GM18868 (cell line): ENCODE measurements at regions not wholly inside any gene's neighbourhood (a gene's known extent, or its start where the extent isn't known, plus 50 kb on each side); places are given as distances from the start of the nearest gene placed in this dataset.
"Not testable (repeated sequence)": the region's sequence is repeated elsewhere in the genome, so short reads cannot be mapped to it uniquely, and the experiment has no call there.

Source experiments
- ATAC-seq: cut with Tn5 transposase; IDR thresholded peaks from one replicate; pipeline ENCODE4 v1.9.1; 2021; ENCODE audit warnings: mild to moderate bottlenecking, moderate library complexity; ENCODE audit not compliant: unreplicated experiment

DNA sequence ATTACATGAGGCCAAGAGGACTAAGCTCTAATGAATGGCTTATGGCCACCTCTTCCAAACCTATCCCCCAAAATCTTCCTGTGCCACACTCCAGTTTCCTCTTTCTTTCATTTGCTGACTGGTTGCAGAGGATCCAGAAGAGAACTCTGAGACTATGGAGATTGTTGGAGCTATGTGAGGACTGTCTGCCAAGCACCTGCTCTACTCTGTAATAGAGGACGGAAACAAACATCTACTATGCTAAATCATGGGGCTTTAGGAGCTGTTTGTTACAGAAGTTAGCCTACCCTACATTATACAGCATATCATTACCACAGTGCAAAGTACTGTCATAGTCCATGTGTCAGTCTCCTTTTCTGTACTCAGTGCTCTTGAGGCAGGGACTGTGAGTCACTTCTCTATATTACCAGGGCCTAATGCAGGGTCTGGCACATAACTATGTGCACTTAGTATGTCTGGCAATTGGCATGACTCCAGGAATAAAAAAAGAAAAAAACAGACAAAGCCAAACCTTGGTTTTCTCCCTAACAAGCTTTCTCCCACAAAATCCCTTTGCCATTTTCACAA is 95.1 kb downstream of the RPAP3 start:
- no peak for ATAC-seq

DNA sequence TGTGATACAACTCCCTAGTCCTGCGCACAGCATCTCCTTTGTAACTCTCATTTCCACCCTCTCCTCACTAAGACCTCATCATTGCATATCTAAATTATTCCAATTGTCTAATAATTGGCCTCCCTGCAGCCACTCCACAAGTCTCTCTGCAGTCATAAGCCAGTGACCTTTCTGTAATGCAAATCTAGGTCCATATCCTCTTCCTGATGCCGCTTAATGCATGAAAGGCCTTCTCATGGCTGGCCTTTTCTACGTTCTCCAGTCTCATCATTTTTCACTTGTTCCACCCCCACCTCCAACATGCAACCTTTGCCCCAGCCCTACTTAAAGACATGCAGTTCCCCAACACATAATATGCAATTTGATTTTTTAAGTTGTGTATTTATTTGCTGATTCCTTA is 96.0 kb downstream of the RPAP3 start:
- ATAC-seq: no peak

DNA sequence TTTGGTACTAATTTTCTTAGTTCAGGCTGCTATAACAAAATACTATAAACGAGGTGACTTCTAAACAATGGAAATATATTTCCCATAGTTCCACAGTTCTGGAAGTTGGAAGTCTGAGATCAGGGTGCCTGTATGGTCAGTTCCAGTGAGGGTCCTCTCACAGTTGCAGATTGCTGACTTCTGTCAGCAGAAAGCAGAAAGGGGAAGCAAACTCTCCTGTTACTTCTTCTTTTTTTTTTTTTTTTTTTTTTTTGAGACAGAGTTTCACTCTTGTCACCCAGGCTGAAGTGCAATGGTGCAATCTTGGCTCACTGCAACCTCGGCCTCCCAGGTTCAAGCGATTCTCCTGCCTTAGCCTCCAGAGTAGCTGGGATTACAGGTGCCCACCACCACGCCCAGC is 97.2 kb downstream of the RPAP3 start:
- ATAC-seq: not testable (repeated sequence)

DNA sequence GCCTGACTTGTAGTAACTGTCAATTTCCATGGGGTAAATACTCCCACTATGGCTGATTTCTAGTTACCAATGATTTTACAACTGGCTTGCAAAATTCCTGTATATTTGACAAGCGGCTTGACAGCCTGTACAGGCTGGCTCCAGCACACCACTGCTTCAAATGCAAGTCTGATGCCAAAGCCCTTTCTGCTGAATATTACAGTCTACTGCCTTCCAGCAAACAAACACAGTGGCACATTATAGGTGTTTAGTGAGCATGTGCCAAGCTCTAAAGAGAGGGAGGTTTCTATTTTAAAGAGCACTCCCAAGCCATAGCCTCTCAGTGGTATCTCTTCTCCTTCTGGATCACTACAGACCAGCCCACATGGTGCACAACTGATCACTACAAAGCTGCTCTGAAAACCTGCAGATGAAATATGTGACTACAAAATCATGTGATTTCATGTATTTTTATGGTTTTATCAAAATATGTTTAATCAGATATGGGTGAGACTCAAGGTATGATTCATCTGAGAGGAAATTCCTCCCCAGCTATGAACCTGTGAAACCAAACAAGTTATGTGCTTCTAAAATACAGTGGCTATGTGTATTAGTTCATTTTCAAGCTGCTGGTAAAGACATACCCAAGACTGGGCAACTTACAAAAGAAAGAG is 101.5 kb downstream of the RPAP3 start:
- no peak for ATAC-seq

DNA sequence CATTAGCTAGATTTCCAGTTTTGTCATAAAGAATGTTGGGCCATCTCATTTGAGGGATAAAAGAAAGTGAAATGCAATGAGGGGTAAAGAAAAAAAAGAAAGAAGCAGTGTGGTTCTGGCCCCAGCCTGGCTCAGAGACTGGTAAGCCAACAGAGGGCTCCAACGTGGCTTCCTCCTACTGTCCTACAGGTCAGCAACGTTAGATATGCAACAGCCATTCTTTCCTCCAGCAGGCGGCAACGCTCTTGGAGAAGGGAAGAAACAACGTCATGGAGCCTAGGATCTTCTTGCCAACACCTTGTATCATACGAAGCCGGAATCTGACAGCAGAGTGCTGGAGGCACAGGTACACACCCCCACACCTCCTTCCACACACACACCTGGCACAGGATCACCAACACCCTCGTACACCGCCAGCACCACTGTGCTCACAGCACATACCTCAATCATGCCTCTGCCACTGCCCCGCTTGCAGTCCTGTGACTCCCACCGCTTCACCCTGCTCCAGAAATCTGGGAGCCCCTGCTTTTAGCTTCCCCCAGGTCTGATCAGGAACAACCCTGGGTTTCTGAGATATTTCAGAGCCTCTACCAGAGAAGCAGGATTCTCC is 102.8 kb downstream of the RPAP3 start:
- no peak for ATAC-seq

DNA sequence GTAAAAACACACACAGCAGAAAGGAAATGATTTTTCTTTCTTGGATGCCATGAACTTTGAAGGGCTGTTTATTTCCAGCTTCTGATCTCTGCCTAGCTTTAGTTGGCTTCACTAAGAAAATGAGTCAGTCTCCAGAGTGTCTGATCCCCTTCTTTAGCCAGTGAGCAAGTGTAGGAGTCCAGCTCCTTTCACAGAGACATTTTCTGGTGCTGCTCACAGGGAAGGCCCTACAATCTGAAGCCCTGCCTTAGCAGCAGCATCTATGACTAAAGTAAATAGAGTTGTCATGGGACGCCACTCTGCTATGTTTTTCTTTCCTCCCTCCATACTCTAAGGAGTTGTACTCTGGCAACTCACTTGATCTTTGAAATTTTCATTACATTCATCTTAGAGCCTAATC is 103.5 kb downstream of the RPAP3 start:
- ATAC-seq: no peak

DNA sequence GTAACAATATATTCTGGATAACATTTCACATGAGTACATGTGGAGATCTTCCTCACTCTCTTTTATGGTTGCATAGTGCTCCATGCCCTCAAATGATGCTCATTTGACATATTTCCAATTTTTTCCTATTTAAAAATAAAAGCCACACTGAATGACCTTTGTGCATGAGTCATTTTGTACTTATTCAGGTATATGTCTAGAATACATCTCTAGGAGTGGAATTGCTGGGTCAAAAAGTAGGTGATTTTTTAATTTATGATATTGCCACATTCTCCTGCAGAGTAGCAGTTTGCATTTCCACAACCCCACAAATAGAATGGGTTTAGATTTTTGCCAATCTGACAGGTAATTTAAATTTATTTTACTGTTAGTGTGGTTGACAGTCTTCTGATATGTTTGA is 104.8 kb downstream of the RPAP3 start:
- ATAC-seq: no peak

DNA sequence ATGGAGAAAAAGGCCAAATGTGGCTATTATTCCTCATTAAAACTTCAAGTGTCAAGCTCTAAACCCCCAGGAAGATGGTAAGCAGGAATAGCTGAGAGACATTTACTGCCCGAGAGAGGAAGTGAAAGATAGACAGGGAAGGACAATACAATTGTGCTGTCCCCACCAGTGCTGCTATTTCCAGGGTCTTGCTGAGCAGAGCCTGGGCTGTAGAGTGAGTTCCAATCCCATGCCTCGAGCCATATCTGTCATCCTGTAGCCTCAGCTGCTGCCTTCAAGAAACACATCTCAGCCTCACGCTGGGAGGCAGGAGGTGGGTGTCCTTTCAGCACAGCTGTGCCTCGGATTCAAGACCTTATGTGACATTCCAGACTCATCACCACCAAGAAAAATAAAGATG is 114.0 kb downstream of the RPAP3 start:
- no peak for ATAC-seq

DNA sequence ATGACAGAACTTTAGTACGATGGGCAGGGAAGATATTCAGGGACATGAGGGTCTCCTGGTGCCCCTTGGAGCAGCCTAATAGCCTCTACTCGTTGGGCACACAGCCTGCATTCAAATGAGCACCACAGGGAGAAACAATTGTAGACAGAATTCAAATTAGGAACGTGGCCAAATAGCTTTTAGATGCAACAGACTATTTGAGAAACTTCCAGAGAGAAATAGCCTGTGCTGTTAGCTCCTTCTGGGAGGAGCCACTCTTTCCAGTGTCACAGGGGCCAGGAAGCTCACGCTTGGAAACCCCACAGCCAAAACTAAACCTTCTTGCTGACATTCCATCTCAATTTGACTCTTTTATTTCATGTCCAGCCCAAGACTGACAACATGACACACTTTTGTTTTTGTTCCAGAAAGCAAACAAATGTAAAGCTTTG is 114.5 kb downstream of the RPAP3 start:
- ATAC-seq: no peak

DNA sequence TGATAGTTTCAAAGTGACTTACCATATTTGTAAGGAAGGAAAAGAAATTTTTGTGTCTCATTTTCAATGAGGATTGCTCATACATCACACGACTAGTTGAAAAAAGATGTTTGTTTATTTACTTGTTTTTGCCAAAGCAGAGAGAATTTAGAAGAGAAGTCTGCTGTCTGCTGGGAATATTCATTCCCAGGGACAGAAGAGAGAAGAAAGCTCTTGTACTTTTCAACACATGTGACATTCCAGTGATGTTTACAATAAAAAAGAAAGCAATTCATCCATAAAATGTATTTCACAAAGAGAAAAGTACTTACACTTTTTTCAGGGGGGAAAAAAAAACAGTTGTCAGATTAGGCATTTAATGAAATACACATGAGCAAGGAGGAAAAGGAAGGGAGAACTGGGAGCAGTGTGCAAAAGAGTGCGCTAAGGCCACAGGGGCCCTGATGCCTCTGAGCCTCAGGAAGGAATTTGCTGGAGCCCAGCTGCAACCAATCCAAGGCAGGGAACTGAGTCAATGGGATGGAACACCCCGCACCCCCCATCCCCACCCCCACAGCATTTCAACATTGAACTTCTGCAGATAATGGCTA is 115.0 kb downstream of the RPAP3 start:
- ATAC-seq: no peak

DNA sequence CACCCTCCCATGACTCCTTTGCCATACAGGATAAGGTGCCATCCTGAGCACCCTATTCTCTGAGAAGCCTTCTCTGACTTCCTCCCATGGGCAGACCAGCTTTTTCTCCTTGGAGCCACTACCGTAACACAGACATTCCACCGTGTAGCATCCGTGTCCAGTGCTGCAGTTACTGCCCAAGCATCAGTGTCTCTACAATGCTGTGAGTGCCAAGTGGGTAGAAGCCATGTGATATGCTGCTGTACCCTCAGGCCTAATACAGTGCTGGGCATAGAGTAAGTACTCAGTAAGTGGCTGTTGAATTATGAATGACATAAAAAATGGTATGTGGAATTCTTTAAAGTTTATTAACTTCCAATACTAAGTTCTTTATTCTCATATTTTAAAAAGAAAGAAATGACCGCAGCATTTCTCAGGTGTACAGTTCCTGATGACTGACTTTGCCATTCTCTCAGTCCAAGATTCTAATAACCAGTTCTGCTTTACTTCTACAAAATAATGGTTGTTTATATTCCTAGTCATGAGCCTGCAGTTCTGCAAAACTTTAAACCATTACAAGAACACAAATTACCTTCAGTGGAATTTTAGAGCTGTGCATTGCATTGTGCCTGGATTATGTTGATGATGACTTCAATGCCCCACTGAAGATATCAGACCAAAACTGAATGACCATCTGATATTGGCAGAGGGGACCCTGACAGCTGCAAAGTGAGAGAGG is 118.7 kb downstream of the RPAP3 start:
- ATAC-seq: no peak

DNA sequence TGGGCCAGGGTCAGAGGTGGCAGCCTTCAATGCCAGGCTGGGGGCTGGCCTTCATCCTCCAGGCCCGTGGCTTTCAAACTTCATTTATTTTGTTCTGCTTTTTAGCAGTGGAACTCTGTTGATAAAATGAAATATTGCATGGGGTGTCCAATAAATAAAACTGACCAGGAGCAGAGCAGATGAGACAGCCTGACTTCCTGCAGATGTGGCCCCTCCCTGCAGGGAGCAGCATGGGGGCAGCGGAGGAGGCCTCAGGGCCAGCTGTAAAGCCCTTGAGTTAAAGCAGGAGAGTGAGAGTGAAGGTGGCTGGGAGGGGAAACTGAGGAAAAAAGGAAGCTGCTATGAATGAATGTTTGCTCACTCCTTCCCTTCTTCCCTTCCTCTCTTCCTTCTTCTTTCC is 120.3 kb downstream of the RPAP3 start:
- no peak for ATAC-seq

DNA sequence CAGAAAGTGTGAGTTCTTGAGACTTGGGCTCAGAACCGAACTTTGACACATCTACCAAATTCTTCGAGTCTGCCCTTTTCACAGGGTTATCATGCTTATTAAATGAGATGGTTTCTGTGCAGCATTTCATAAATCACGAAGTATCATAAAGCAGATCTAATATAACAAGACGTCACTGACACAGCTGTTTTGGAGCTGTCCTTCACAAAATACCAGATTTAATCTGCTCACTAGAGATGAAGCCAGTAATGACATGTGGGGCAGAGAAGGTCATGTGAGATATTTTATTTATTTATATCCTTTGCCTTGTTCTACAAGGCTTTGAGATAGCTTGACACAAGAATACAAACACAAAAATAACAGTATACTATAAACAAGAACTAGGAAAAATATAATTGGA is 127.0 kb downstream of the RPAP3 start:
- no peak for ATAC-seq

DNA sequence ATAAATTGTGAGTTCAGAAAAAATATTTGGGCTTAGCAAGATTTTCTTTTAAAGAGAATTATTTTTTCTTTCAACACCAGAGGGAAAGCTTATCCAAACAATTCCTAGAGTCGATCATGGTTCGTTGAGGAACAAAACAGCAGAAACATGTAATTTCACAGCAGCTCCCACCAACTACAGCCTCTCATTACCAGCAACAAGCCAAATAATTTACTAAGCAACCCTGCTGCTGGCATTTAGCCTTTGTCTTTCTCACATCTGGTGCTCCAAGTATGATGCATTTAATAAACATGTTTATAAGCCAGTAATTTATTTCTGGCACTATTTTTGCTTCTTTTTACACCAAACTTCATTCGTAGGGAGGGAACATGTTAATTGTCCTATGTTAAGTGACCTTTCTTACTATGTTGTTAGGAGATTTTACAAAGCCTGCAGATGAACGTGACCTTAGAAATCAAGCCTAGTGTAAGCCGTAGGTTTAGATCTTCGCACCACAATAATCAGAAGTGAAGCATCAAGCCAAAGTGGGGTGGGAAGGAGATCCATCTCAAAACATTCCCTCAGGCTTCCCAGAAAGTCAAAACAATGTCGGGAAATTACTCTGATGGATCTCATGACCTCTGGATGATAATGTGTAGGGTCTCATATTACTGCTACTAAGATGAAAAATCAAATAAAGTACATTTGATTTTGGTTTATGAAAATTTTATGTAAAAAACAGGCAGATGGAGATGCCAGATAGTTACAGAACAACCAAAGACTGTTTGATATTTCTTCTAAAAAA is 128.4 kb downstream of the RPAP3 start:
- no peak for ATAC-seq

DNA sequence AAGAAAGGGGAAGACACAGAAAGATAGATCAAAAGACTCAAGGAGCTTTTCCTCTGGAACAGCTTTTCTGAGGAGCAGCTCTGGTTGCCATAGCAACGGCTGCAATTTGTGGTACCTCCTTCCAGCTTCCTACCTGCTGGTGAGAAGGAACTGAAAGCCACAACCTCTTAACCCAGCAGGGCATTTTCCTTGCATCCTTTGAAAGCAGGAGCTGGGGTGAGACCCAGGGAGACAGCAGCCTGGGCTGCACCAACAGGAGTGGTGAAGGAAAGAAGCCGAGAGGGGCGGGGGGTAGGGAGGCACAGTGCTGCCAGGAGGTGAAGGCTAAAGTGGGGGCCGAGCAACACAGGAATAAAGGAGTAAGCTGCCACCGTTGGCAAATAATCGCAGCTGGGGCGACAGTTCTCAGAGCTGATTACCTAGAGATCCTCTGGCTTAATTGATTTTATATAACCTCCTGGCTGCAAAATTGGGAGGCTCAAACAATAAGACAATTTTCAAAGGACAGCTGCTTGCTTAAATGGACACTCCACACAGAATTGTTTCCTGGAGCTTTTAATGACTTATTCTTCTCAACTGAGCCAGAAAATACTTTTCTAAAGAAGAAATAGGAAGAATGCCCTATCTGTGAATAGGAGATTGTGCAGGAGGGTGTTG is 129.4 kb downstream of the RPAP3 start:
- ATAC-seq: no peak

DNA sequence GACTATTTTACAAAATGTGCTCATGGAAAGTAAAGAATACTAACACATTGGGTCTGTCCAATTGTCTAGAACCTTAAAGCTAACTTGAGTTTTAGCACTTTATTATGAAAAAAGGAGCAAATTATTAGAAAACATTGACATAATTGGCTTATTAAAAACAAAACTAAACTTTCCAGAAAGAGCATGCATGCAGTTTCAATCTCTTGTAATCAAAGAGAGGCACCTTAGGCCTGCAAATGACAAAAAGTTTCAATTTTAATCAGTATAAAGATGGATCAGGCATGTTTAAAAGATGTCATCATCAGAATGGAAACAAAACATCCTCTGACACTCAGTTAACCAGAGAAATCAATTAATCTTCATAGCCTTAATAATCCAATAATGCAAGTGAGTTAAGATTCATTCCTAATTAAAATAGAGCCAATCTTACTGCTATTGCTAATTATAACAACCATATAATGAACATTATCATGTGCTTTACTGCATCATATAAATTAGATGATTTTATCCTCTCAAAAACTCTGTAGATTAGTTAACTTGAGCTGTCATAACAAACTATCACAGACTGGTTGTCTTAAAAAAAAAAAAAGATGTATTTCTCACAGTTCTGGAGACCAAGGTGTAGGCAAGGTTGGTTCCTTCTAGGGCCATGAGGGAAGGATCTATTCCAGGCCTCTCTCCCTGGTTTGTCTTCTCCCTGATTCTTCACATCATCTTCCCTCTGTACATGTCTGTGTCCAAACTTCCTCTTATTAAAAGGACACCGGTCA is 131.4 kb downstream of the RPAP3 start:
- no peak for ATAC-seq

DNA sequence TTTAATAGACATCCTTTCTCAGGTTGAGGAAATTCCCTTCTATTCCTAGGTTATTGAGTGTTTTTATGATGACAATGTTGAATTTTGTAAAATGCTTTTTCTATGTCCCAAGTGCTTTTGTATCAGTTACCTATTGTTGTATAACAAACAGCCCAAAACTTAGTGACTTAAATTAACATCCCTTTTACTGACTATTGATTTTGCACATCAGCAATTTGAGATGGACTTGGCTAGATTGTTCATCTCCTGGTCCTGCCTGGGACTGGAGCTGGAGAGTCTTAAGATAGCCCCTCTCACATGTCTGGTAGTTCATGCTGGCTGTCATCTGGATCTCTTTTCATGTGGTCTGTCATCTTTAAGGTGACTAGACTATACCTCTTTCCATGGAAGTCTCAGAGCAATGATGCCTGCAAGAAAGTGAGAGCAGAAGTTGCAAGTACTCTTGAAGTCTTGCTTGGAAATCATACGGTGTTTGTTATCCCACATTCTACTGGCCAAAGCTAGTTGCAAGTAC is 132.6 kb downstream of the RPAP3 start:
- no peak for ATAC-seq

DNA sequence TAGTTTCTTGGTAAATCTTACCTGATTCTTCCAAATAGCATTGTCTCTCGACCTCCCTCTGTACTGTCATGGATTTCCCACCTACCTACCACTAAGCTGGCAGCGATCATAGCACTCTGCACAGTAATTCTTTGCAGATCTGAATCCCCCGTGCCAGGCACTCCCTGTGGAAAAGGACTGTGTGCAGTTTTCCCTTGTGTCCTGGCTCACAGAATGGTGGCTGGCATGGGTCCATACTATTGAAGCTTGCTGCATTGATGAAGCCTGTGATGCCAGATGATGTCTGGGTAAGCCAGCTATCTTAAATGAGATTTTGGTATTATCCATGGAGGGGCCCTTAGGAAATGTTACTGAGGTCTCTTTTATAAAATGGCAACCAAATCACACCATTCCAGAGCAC is 135.7 kb downstream of the RPAP3 start:
- ATAC-seq: no peak

DNA sequence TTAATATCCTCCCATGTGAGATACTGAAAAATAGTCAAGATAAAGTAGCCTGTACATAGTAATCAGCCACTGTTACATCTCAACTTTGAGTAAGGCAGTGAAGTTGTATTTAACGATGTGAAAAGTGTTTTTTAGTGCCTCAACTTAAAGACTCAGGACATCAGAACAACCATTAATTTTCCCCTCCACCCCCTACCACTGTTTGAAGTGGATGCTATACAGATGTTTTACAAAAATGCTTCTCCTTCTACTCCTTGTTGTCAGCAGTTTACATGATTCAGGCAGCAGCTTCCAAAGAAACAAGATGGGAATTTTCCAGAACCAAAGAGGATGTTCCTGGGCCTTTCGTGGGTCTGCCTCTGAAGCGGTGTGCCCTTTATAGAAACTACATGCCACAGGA is 143.6 kb downstream of the RPAP3 start:
- no peak for ATAC-seq
